Right atrium auricular region (tissue), 2 donors: ENCODE measurements at regions not wholly inside any gene's neighbourhood (a gene's known extent, or its start where the extent isn't known, plus 50 kb on each side); places are given as distances from the start of the nearest gene placed in this dataset.

ENCODE experiments used
- DNase-seq: peaks from one replicate; pipeline ENCODE4 v3.0.0-alpha.2; 2019; ENCODE audit warnings: low spot score
- H3K27ac ChIP-seq, 2 donors: fragments of 200-600 bp; sonication (generic); 1 replicate in 1 of 2; 2 replicates in 1 of 2; pipeline ENCODE4 v1.5.1; 2016 to 2019
- H3K27me3 ChIP-seq, 2 donors: fragments of 200-600 bp; sonication (generic); one replicate each; pipeline versions ENCODE4 v1.5.1 to v1.6.0; 2017 to 2019
- H3K36me3 ChIP-seq: fragments of 200-600 bp; sonication (generic); one replicate; pipeline ENCODE4 v1.5.1; 2016
- H3K4me1 ChIP-seq, 2 donors: fragments of 200-600 bp; sonication (generic); one replicate each; pipeline versions ENCODE4 v1.5.1 to v1.6.0; 2017 to 2019
- H3K4me3 ChIP-seq, 2 donors: fragments of 200-600 bp; sonication (generic); 1 replicate in 1 of 2; 2 replicates in 1 of 2; pipeline ENCODE4 v1.5.1; 2017 to 2019; ENCODE audit warnings: mild to moderate bottlenecking in 1 of 2, moderate library complexity in 1 of 2
- H3K9me3 ChIP-seq, 2 donors: fragments of 200-600 bp; sonication (generic); one replicate each; pipeline ENCODE4 v1.5.1; 2019
- TF ChIP-seq, protein P1 (sequence below), 2 donors: fragments of 200-600 bp; sonication (generic); IDR thresholded peaks; one replicate each; pipeline ENCODE4 v1.5.1; 2019; ENCODE audit warnings: antibody characterized with exemption in 2 of 2

DNA sequence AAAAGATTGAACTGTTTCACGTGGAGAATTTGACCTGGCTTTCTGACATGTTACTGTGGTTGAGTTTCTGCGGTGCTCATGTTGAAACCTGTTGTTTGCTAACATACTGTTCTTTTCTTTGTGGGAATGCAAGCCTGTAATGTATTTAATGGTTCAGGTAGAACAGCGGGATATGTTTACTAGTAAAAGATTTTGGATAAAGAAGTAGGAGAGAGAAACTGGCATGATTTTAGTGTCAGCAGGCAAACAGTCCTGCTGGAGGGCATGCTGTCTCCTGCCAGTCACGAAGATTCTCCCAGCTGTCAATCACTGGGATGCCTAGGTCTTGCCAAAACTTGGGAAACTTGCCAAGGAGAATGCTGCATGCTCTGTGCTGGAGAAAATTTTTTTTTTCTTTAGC is 263.5 kb downstream of the TAF11L14 start:
- no peak for DNase-seq

DNA sequence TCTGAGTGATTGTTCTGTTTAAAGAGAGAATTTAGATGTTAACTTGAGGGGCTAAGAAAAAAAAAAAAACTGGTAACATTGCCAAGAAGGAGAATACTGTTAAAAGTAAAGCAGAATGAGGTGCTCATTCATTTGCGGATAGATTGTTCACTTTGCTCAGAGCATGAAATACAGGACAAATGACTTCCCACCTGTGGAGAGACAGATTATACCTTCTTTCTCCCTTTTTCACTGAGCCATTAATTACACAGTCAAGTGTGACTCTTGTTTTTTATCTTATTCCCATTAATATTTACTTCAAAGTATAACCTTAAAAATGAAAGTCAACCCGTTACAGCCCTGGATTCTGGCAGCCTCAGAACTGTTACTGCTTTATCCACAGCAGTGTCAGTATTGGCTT is 264.5 kb downstream of the TAF11L14 start:
- Histone ChIP-seq H3K36me3 (no peaks in the 10 kb centered on the region), H3K27me3 (no peaks in the 10 kb centered on the region), H3K4me3 (no peak overlapping the region), H3K9me3 (peaks cover 0 to 3% of the 10 kb centered on the region in 2 donors), H3K4me1 (no peaks in the 10 kb centered on the region), H3K27ac (no peak overlapping the region)
- no peak for DNase-seq
- TF ChIP-seq, protein P1, sequence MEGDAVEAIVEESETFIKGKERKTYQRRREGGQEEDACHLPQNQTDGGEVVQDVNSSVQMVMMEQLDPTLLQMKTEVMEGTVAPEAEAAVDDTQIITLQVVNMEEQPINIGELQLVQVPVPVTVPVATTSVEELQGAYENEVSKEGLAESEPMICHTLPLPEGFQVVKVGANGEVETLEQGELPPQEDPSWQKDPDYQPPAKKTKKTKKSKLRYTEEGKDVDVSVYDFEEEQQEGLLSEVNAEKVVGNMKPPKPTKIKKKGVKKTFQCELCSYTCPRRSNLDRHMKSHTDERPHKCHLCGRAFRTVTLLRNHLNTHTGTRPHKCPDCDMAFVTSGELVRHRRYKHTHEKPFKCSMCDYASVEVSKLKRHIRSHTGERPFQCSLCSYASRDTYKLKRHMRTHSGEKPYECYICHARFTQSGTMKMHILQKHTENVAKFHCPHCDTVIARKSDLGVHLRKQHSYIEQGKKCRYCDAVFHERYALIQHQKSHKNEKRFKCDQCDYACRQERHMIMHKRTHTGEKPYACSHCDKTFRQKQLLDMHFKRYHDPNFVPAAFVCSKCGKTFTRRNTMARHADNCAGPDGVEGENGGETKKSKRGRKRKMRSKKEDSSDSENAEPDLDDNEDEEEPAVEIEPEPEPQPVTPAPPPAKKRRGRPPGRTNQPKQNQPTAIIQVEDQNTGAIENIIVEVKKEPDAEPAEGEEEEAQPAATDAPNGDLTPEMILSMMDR (IDR thresholded peaks at IDR 0.05): no peak

More for the DNA sequence above, 263.5 kb downstream of the TAF11L14 start:
- TF ChIP-seq, protein P1 (IDR thresholded peaks at IDR 0.05): no peak
- no peaks in the 10 kb centered on the region for H3K27me3 ChIP-seq
- no peaks in the 10 kb centered on the region for H3K36me3 ChIP-seq
- no peak overlapping the region for H3K27ac ChIP-seq
- no peaks in the 10 kb centered on the region for H3K4me1 ChIP-seq
- H3K4me3 ChIP-seq: no peak overlapping the region
- no peaks in the 10 kb centered on the region for H3K9me3 ChIP-seq

DNA sequence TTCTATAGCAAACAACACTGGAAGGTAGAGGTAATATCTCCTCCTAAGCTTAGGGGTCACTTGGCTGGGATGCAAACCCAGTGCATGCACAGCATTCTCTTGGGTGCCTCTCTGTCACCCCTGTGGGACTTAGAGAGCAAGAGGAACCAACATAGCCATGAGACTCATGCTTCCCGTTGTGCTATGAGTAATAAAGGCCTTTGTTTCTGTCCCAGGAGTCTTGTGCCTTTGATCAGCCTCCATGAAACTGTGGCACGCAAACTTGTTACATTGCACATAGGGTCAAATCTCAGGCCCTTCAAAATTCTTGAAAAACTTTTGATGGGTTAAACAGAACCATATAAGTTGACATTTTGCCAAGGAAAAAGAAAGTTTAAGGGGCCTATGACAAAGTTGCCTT is 272.8 kb downstream of the TAF11L14 start:
- H3K4me1 ChIP-seq: no peaks in the 10 kb centered on the region
- no peak overlapping the region for H3K4me3 ChIP-seq
- no peak overlapping the region for H3K27ac ChIP-seq
- TF ChIP-seq, protein P1 (IDR thresholded peaks at IDR 0.05): no peak
- H3K9me3 ChIP-seq: peaks cover 0 to 3% of the 10 kb centered on the region in 2 donors
- no peaks in the 10 kb centered on the region for H3K27me3 ChIP-seq
- H3K36me3 ChIP-seq: no peaks in the 10 kb centered on the region
- DNase-seq: no peak

DNA sequence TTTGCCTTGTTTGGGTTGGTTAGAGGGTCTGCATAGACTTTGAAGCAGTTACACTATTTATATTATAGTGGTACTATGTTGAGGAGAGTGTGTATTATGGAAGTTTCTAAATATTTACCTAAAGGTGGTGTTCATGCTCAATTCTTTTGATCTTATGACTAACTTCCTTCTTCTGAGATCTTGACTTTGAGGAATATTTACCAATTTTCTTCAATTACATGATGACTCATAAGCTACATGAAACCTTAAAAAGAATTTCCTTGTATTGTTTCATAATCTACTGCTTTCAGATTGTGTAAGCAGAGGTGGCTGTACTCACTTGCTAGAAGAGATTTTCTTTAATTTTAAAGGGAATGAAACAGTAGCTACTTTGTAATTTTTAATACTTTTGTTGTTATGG is 276.1 kb downstream of the TAF11L14 start:
- no peak for DNase-seq
- Histone ChIP-seq H3K4me1 (no peaks in the 10 kb centered on the region), H3K36me3 (no peaks in the 10 kb centered on the region), H3K4me3 (no peak overlapping the region), H3K27ac (no peak overlapping the region), H3K27me3 (no peaks in the 10 kb centered on the region), H3K9me3 (no peaks in the 10 kb centered on the region)
- TF ChIP-seq, protein P1 (IDR thresholded peaks at IDR 0.05): no peak

DNA sequence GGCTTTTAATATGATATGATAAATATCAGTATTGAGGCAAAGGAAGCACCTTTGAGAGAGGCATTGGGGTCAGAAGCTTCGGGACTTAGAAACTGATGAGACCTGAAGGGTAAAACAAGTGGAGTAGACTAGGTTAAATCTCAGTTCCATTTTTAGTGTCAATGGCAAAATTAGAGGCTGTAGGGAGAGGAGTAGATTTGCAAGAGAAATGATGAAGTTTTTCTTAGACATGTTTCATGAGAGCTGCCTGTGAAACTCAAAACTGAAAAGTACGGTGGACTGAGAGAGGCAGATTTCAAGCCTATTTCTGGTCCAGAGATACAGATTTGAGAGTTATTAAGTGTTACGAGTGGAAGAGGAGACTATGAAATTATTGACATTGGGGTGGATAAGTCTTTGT is 278.5 kb downstream of the TAF11L14 start:
- no peak overlapping the region for H3K4me3 ChIP-seq
- H3K4me1 ChIP-seq: no peaks in the 10 kb centered on the region
- H3K36me3 ChIP-seq: no peaks in the 10 kb centered on the region
- TF ChIP-seq, protein P1 (IDR thresholded peaks at IDR 0.05): no peak
- DNase-seq: no peak
- no peaks in the 10 kb centered on the region for H3K9me3 ChIP-seq
- no peak overlapping the region for H3K27ac ChIP-seq
- no peaks in the 10 kb centered on the region for H3K27me3 ChIP-seq

DNA sequence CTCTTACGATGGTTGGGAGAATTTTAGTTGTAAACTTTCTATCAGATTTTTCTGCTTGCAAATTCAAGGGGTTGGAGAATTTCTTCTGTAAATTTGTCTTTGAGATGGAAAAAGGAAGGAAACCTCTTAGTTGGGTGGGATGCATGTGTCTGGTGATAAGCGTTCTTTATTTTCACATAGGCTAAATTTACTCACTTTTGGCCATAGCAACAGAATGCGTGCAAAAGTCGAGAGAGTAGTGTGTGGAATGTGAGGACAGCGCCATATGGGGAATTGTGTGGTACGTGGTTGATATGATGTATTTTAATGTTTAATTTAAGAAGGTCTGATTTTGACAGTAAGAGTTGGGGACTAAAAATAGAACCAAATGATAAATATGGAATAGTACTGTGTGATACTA is 282.2 kb downstream of the TAF11L14 start:
- Histone ChIP-seq H3K4me3 (no peak overlapping the region), H3K27ac (no peak overlapping the region), H3K9me3 (no peaks in the 10 kb centered on the region), H3K36me3 (no peaks in the 10 kb centered on the region), H3K4me1 (no peaks in the 10 kb centered on the region), H3K27me3 (no peaks in the 10 kb centered on the region)
- TF ChIP-seq, protein P1 (IDR thresholded peaks at IDR 0.05): no peak
- no peak for DNase-seq
